Neuronal stem cell (in vitro differentiated cells): ENCODE measurements at regions not wholly inside any gene's neighbourhood (a gene's known extent, or its start where the extent isn't known, plus 50 kb on each side); places are given as distances from the start of the nearest gene placed in this dataset.

Experiments
- DNase-seq: peaks from one replicate; pipeline ENCODE4 v3.0.0-alpha.2; 2013; ENCODE audit warnings: low spot score
- H2AFZ ChIP-seq: one replicate; pipeline ENCODE4 v1.6.1; 2013; ENCODE audit warnings: mild to moderate bottlenecking, low read length, inconsistent platforms
- H2AK5ac ChIP-seq: 2 replicates; pipeline ENCODE4 v1.6.1; 2013; ENCODE audit warnings: low read depth, mild to moderate bottlenecking, inconsistent platforms, low read length, moderate library complexity, mixed read lengths
- H2BK120ac ChIP-seq: 2 replicates; pipeline ENCODE4 v1.6.1; 2013; ENCODE audit warnings: low read depth, mild to moderate bottlenecking, inconsistent platforms, low read length, moderate library complexity, mixed read lengths
- H2BK12ac ChIP-seq: one replicate; pipeline ENCODE4 v1.6.1; 2013; ENCODE audit warnings: low read length, inconsistent platforms
- H2BK15ac ChIP-seq: 2 replicates; pipeline ENCODE4 v1.6.1; 2013; ENCODE audit warnings: mild to moderate bottlenecking, low read length, inconsistent platforms, mixed read lengths
- H2BK5ac ChIP-seq: one replicate; pipeline ENCODE4 v1.6.1; 2013; ENCODE audit warnings: inconsistent platforms, mild to moderate bottlenecking, low read length, moderate library complexity
- H3K14ac ChIP-seq: one replicate; pipeline ENCODE4 v1.6.1; 2013; ENCODE audit warnings: low read length, inconsistent platforms
- H3K18ac ChIP-seq: 2 replicates; pipeline ENCODE4 v1.6.1; 2013; ENCODE audit warnings: low read length, inconsistent platforms
- H3K23ac ChIP-seq: 2 replicates; pipeline ENCODE4 v1.6.1; 2013; ENCODE audit warnings: low read depth, mild to moderate bottlenecking, mixed read lengths, low read length, inconsistent platforms; ENCODE audit not compliant: poor library complexity
- H3K27ac ChIP-seq: replicated peaks from 3 replicates; pipeline ENCODE4 v1.5.1; 2013; ENCODE audit warnings: low read length, inconsistent platforms
- H3K27me3 ChIP-seq, 3 experiments: 2 replicates each; pipeline ENCODE4 v1.6.1; 2013; ENCODE audit warnings: low read length in 3 of 3, mild to moderate bottlenecking in 2 of 3, inconsistent platforms in 1 of 3, low read depth in 1 of 3, mixed read lengths in 1 of 3, moderate library complexity in 1 of 3; ENCODE audit not compliant: control insufficient read depth in 3 of 3, insufficient read depth in 3 of 3
- H3K36me3 ChIP-seq, 2 donors: replicated peaks in 1 of 2; 2 replicates each; pipeline ENCODE4 v1.6.1; 2013; ENCODE audit warnings: low read length in 2 of 2; ENCODE audit not compliant: control insufficient read depth in 2 of 2, insufficient read depth in 2 of 2
- H3K4ac ChIP-seq: 2 replicates; pipeline ENCODE4 v1.6.1; 2013; ENCODE audit warnings: inconsistent platforms, mild to moderate bottlenecking, low read length, moderate library complexity
- H3K4me1 ChIP-seq, 2 donors: 1 replicate in 1 of 2; 2 replicates in 1 of 2; pipeline ENCODE4 v1.6.1; 2013; ENCODE audit warnings: low read length in 2 of 2, low read depth in 1 of 2; ENCODE audit not compliant: control insufficient read depth in 2 of 2, insufficient read depth in 1 of 2
- H3K4me2 ChIP-seq: one replicate; pipeline ENCODE4 v1.6.1; 2013; ENCODE audit warnings: mild to moderate bottlenecking, low read length, inconsistent platforms; ENCODE audit not compliant: insufficient read depth, poor library complexity, severe bottlenecking
- H3K4me3 ChIP-seq, 2 donors: 2 replicates each; pipeline ENCODE4 v1.5.1; 2013; ENCODE audit warnings: low read length in 2 of 2, mild to moderate bottlenecking in 2 of 2, inconsistent platforms in 1 of 2, moderate library complexity in 1 of 2
- H3K79me1 ChIP-seq: one replicate; pipeline ENCODE4 v1.6.1; 2013; ENCODE audit warnings: low read depth, mild to moderate bottlenecking, inconsistent platforms, low read length, moderate library complexity
- H3K9ac ChIP-seq: one replicate; pipeline ENCODE4 v1.6.1; 2013; ENCODE audit warnings: mild to moderate bottlenecking, low read depth, low read length, inconsistent platforms; ENCODE audit not compliant: poor library complexity
- H3K9me3 ChIP-seq, 2 donors: replicated peaks in 1 of 2; 2 replicates each; pipeline versions ENCODE3 to v1.6.1; 2013; ENCODE audit warnings: low read length in 2 of 2, mild to moderate bottlenecking in 2 of 2, inconsistent platforms in 1 of 2, low read depth in 1 of 2, mixed read lengths in 1 of 2, moderate library complexity in 1 of 2; ENCODE audit not compliant: control insufficient read depth in 2 of 2, insufficient read depth in 1 of 2
- H4K8ac ChIP-seq: one replicate; pipeline ENCODE4 v1.6.1; 2013; ENCODE audit warnings: low read depth, mild to moderate bottlenecking, inconsistent platforms, low read length, moderate library complexity
- H4K91ac ChIP-seq: one replicate; pipeline ENCODE4 v1.6.1; 2013; ENCODE audit warnings: low read length, low read depth, mild to moderate bottlenecking, inconsistent platforms; ENCODE audit not compliant: poor library complexity
- WGBS, 2 donors: extraction: QIAGEN DNeasy Blood & Tissue Kit; methylation state at CpG; one replicate each; pipeline ENCODE4 v1.1.7; 2013; ENCODE audit warnings: missing lambda C conversion rate in 2 of 2, mixed read lengths in 1 of 2; ENCODE audit not compliant: insufficient read length in 2 of 2, insufficient replicate concordance in 1 of 2; ENCODE audit errors: extremely low coverage in 2 of 2; 5-methylcytosine and 5-hydroxymethylcytosine counted together

DNA sequence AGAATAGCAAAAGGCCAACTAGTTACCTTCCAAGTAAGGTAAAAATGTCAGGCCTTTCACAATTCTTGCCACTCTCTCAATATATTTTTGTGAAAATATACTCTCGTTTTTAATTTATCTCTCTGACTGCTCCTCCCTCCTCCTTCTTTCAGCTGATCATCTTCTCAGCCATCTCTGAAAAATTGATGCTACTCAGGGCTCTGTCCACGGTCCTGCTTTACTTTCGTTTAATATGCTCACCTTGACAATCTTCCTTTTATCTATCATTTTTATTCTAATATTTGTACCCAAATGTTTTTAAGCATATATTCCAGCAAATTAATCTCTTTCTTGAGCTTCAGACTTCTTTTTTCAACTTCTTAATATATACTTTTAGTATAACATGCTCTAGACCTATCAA lies 1362.1 kb downstream of the ROBO1 start:
- no peak overlapping the region for H4K8ac ChIP-seq

DNA sequence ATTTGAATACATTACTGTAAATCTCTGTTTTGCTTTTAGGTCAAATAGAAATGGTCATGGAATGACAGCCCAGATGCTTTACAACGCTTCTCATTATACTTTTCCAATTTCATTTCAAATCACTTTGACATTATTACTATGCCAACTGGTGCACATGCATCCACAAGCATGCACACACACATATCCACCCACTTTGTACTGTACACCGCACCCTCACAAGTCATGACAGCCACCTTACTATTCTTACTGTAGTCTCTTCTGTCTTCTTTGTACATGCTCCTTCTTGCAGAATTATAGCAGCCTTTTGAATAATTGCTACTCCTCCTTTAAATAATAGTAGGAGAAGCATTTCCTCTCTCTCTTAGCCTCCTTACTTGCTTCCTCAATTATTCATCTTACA lies 1361.4 kb downstream of the ROBO1 start:
- H3K4ac ChIP-seq: no peak overlapping the region
- no peak overlapping the region for H3K4me3 ChIP-seq
- H3K9me3 ChIP-seq: no peaks in the 10 kb centered on the region
- H4K8ac ChIP-seq: no peak overlapping the region
- no CpG with 5 or more reads among the region's 2 CpGs for WGBS, 2 donors
- no peak overlapping the region for H3K4me2 ChIP-seq
- no peak overlapping the region for H3K23ac ChIP-seq
- no peak overlapping the region for H2BK5ac ChIP-seq
- H2AFZ ChIP-seq: no peak overlapping the region
- no peaks in the 10 kb centered on the region for H3K27me3 ChIP-seq
- H2AK5ac ChIP-seq: no peak overlapping the region
- H3K36me3 ChIP-seq: no peaks in the 10 kb centered on the region
- H2BK120ac ChIP-seq: no peak overlapping the region
- no peak overlapping the region for H2BK15ac ChIP-seq
- no peaks in the 10 kb centered on the region for H3K4me1 ChIP-seq
- H4K91ac ChIP-seq: no peak overlapping the region
- DNase-seq: no peak
- H2BK12ac ChIP-seq: no peak overlapping the region
- no peak overlapping the region for H3K27ac ChIP-seq
- H3K18ac ChIP-seq: no peak overlapping the region
- H3K9ac ChIP-seq: no peak overlapping the region
- no peaks in the 10 kb centered on the region for H3K79me1 ChIP-seq
- no peak overlapping the region for H3K14ac ChIP-seq

More for the DNA sequence above, 1362.1 kb downstream of the ROBO1 start:
- H3K79me1 ChIP-seq: no peaks in the 10 kb centered on the region
- no peak overlapping the region for H2AK5ac ChIP-seq
- H4K91ac ChIP-seq: no peak overlapping the region
- H3K27ac ChIP-seq: no peak overlapping the region
- no peak overlapping the region for H3K4me3 ChIP-seq
- no peaks in the 10 kb centered on the region for H3K27me3 ChIP-seq
- no peak overlapping the region for H2BK5ac ChIP-seq
- H3K9ac ChIP-seq: no peak overlapping the region
- no peak overlapping the region for H3K4me2 ChIP-seq
- no peak overlapping the region for H3K23ac ChIP-seq
- H3K9me3 ChIP-seq: no peaks in the 10 kb centered on the region
- no peak overlapping the region for H3K4ac ChIP-seq
- H2BK120ac ChIP-seq: no peak overlapping the region
- no peak overlapping the region for H3K14ac ChIP-seq
- H2AFZ ChIP-seq: no peak overlapping the region
- no peak for DNase-seq
- H3K36me3 ChIP-seq: no peaks in the 10 kb centered on the region
- no peak overlapping the region for H3K18ac ChIP-seq
- no peak overlapping the region for H2BK12ac ChIP-seq
- no peaks in the 10 kb centered on the region for H3K4me1 ChIP-seq
- whole genome bisulfite sequencing, 2 donors: no CpG with 5 or more reads among the region's 3 CpGs
- H2BK15ac ChIP-seq: no peak overlapping the region

DNA sequence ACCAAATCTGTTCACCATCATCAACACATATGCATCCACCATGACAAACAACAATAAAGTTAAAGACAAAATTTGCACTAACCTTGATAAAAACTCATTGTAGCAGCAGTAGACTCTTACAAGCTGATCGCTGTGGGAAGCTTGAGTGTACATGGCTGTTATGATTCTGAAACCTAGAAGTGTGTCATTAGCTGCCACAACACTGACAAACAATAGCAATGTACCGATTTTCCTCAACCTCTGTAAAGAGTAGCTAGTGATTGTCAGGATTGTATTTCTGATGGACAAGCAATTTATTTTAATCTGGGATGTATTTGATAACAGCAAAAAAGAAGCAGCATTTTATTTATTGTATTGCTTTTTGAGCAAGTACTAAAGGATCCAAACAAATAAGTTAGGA lies 1357.7 kb downstream of the ROBO1 start:
- no peak overlapping the region for H3K4ac ChIP-seq
- no peak overlapping the region for H3K14ac ChIP-seq
- H2BK12ac ChIP-seq: no peak overlapping the region
- no peak overlapping the region for H3K9ac ChIP-seq
- DNase-seq: no peak
- no peaks in the 10 kb centered on the region for H3K9me3 ChIP-seq
- H2BK120ac ChIP-seq: no peak overlapping the region
- H2BK15ac ChIP-seq: no peak overlapping the region
- H4K8ac ChIP-seq: no peak overlapping the region
- no peak overlapping the region for H4K91ac ChIP-seq
- no peak overlapping the region for H2BK5ac ChIP-seq
- H3K18ac ChIP-seq: no peak overlapping the region
- no peak overlapping the region for H3K27ac ChIP-seq
- H2AK5ac ChIP-seq: no peak overlapping the region
- no peak overlapping the region for H3K4me2 ChIP-seq
- H3K4me3 ChIP-seq: no peak overlapping the region
- no peak overlapping the region for H2AFZ ChIP-seq
- H3K79me1 ChIP-seq: no peaks in the 10 kb centered on the region
- WGBS, 2 donors: no CpG with 5 or more reads among the region's 2 CpGs
- no peaks in the 10 kb centered on the region for H3K27me3 ChIP-seq
- no peaks in the 10 kb centered on the region for H3K36me3 ChIP-seq
- H3K4me1 ChIP-seq: no peaks in the 10 kb centered on the region
- no peak overlapping the region for H3K23ac ChIP-seq

DNA sequence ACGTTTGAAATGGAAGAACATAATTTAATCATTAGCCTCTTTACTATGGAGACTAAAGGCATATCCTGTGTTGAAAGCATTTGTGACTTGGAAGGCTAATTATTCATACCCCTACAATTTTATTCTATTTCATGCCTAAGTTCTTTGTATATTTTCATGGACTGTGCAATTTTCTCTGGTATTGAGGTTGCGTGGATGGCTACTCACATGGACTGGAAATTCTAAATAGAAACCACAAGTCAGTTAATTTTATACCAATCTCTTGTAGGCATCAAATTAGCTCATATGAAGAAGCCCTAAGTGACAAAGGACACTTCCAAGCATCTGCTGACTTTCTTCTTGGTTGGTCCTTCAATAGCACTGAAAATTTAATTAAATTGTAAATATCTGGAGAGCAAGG lies 1353.5 kb downstream of the ROBO1 start:
- no peaks in the 10 kb centered on the region for H3K36me3 ChIP-seq
- H2BK5ac ChIP-seq: no peak overlapping the region
- H3K27me3 ChIP-seq: no peaks in the 10 kb centered on the region
- H3K9me3 ChIP-seq: no peaks in the 10 kb centered on the region
- no peak overlapping the region for H4K91ac ChIP-seq
- no peak overlapping the region for H3K9ac ChIP-seq
- H3K79me1 ChIP-seq: no peaks in the 10 kb centered on the region
- no peaks in the 10 kb centered on the region for H3K4me1 ChIP-seq
- H3K4me3 ChIP-seq: no peak overlapping the region
- no peak overlapping the region for H3K23ac ChIP-seq
- no peak overlapping the region for H2AFZ ChIP-seq
- H2AK5ac ChIP-seq: no peak overlapping the region
- no peak overlapping the region for H2BK12ac ChIP-seq
- H4K8ac ChIP-seq: no peak overlapping the region
- H3K27ac ChIP-seq: no peak overlapping the region
- no peak overlapping the region for H3K18ac ChIP-seq
- no peak overlapping the region for H2BK120ac ChIP-seq
- no CpG with 5 or more reads among the region's 2 CpGs for WGBS, 2 donors
- H3K4ac ChIP-seq: no peak overlapping the region
- H3K4me2 ChIP-seq: no peak overlapping the region
- H3K14ac ChIP-seq: no peak overlapping the region
- DNase-seq: no peak
- H2BK15ac ChIP-seq: no peak overlapping the region
